AG09319 (cell line): ENCODE measurements at regions not wholly inside any gene's neighbourhood (a gene's known extent, or its start where the extent isn't known, plus 50 kb on each side); places are given as distances from the start of the nearest gene placed in this dataset.
"Not testable (repeated sequence)": the region's sequence is repeated elsewhere in the genome, so short reads cannot be mapped to it uniquely, and the experiment has no call there.

Experiments
- DNase-seq: peaks from one replicate; pipeline ENCODE4 v3.0.0-alpha.2; 2010; ENCODE audit warnings: low read depth; ENCODE audit errors: extremely low read depth
- CTCF ChIP-seq: IDR thresholded peaks from 2 replicates; pipeline ENCODE4 v1.5.1; 2011; ENCODE audit warnings: low read depth, mild to moderate bottlenecking, inconsistent platforms, low read length, moderate library complexity

- DNase-seq = no peak
- TF ChIP-seq CTCF = no peak
Observed at GRCh38 chr6:102742754-102743356, 1349.3 kb downstream of the GRIK2 start.

GRCh38 chr6:102742028-102742427 is 1348.5 kb downstream of the GRIK2 start:
- DNase-seq = no peak
- no peak for TF ChIP-seq CTCF

- TF ChIP-seq CTCF = no peak
- no peak for DNase-seq
Observed at GRCh38 chr6:102736941-102737368, 1343.4 kb downstream of the GRIK2 start.

- no peak for DNase-seq
- no peak for TF ChIP-seq CTCF
Observed at GRCh38 chr6:102732898-102733297, 1339.4 kb downstream of the GRIK2 start.

GRCh38 chr6:102722086-102722485 is 1328.6 kb downstream of the GRIK2 start:
- not testable (repeated sequence) for DNase-seq

- DNase-seq = no peak
- no peak for TF ChIP-seq CTCF
Observed at GRCh38 chr6:102717737-102718456, 1324.4 kb downstream of the GRIK2 start.

- TF ChIP-seq CTCF = no peak
- no peak for DNase-seq
Observed at GRCh38 chr6:102717252-102717651, 1323.7 kb downstream of the GRIK2 start.

GRCh38 chr6:102701019-102701418 is 1307.5 kb downstream of the GRIK2 start:
- no peak for DNase-seq
- no peak for TF ChIP-seq CTCF
